SU-DHL-6 (cell line): ENCODE measurements at regions not wholly inside any gene's neighbourhood (a gene's known extent, or its start where the extent isn't known, plus 50 kb on each side); places are given as distances from the start of the nearest gene placed in this dataset.

Source experiments
- EZH2phosphoT487 ChIP-seq: fragments of 200-600 bp; sonication (generic), shearing (Covaris generic); conservative IDR thresholded peaks from 2 replicates; pipeline ENCODE4 v1.6.1; 2018; ENCODE audit warnings: mild to moderate bottlenecking, antibody characterized with exemption, low read length, moderate library complexity, mixed read lengths
- TF ChIP-seq, protein P1 (sequence below): fragments of 200-600 bp; sonication (generic); IDR thresholded peaks from one replicate; pipeline ENCODE4 v1.5.1; 2017; ENCODE audit warnings: antibody characterized with exemption, mild to moderate bottlenecking, low read length, moderate library complexity; ENCODE audit not compliant: insufficient read depth, poor library complexity, severe bottlenecking

DNA sequence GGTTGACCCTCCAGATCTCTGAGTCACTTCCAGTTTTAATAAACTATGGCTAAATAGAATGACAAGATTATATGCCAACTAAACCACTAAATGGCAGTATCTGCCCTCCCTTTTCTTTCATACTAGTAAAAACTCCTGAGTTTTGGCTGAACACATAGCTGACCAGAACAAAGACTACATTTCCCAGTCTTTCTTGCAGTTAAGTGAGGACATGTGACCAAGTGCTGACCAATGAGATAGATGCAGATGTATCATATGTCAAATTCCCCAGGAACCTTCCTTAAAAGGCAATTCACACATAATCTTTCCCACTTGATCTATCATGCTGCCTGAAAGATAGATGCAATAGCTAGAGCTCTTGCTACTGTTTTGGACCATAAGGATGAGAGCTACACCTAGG, 191.3 kb downstream of the SHOX2 start:
- TF ChIP-seq, protein P1, sequence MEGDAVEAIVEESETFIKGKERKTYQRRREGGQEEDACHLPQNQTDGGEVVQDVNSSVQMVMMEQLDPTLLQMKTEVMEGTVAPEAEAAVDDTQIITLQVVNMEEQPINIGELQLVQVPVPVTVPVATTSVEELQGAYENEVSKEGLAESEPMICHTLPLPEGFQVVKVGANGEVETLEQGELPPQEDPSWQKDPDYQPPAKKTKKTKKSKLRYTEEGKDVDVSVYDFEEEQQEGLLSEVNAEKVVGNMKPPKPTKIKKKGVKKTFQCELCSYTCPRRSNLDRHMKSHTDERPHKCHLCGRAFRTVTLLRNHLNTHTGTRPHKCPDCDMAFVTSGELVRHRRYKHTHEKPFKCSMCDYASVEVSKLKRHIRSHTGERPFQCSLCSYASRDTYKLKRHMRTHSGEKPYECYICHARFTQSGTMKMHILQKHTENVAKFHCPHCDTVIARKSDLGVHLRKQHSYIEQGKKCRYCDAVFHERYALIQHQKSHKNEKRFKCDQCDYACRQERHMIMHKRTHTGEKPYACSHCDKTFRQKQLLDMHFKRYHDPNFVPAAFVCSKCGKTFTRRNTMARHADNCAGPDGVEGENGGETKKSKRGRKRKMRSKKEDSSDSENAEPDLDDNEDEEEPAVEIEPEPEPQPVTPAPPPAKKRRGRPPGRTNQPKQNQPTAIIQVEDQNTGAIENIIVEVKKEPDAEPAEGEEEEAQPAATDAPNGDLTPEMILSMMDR, result no peak
- no peak for TF ChIP-seq EZH2phosphoT487
